HT1080 (cell line): ENCODE measurements at regions not wholly inside any gene's neighbourhood (a gene's known extent, or its start where the extent isn't known, plus 50 kb on each side); places are given as distances from the start of the nearest gene placed in this dataset.
"Not testable (repeated sequence)": the region's sequence is repeated elsewhere in the genome, so short reads cannot be mapped to it uniquely, and the experiment has no call there.

Experiments
- DNase-seq: peaks from one replicate; pipeline ENCODE4 v3.0.0-alpha.2; 2015; ENCODE audit warnings: low read depth

GRCh38 chr9:2277644-2278043 lies 262.5 kb downstream of the SMARCA2 start:
- DNase-seq = not testable (repeated sequence)

GRCh38 chr9:2279138-2279537 lies 264.0 kb downstream of the SMARCA2 start:
- not testable (repeated sequence) for DNase-seq

- DNase-seq = no peak
Observed at GRCh38 chr9:2281031-2281802, 266.1 kb downstream of the SMARCA2 start.

GRCh38 chr9:2281803-2282185 lies 266.6 kb downstream of the SMARCA2 start:
- DNase-seq = no peak

GRCh38 chr9:2284770-2285169 lies 269.6 kb downstream of the SMARCA2 start:
- no peak for DNase-seq

GRCh38 chr9:2285416-2286332 lies 270.5 kb downstream of the SMARCA2 start:
- no peak for DNase-seq

GRCh38 chr9:2286333-2286705 lies 271.2 kb downstream of the SMARCA2 start:
- DNase-seq = no peak

GRCh38 chr9:2286825-2287455 lies 271.8 kb downstream of the SMARCA2 start:
- DNase-seq = no peak

- DNase-seq = no peak
Observed at GRCh38 chr9:2288309-2288708, 273.2 kb downstream of the SMARCA2 start.

GRCh38 chr9:2289263-2289662 lies 274.1 kb downstream of the SMARCA2 start:
- no peak for DNase-seq

GRCh38 chr9:2290382-2290781 lies 275.2 kb downstream of the SMARCA2 start:
- DNase-seq = no peak

- DNase-seq = peak; percentile 18
Observed at GRCh38 chr9:2291980-2292704, 277.0 kb downstream of the SMARCA2 start.

- DNase-seq = no peak
Observed at GRCh38 chr9:2292733-2293132, 277.6 kb downstream of the SMARCA2 start.

- DNase-seq = no peak
Observed at GRCh38 chr9:2297771-2298170, 282.6 kb downstream of the SMARCA2 start.

GRCh38 chr9:2298217-2298616 lies 283.1 kb downstream of the SMARCA2 start:
- DNase-seq = no peak

GRCh38 chr9:2299156-2299842 lies 284.2 kb downstream of the SMARCA2 start:
- no peak for DNase-seq

GRCh38 chr9:2299843-2300205 lies 284.7 kb downstream of the SMARCA2 start:
- DNase-seq = no peak

- DNase-seq = no peak
Observed at GRCh38 chr9:2300325-2300724, 285.2 kb downstream of the SMARCA2 start.

- DNase-seq = no peak
Observed at GRCh38 chr9:2302606-2303005, 287.5 kb downstream of the SMARCA2 start.

- no peak for DNase-seq
Observed at GRCh38 chr9:2303056-2303455, 287.9 kb downstream of the SMARCA2 start.

- DNase-seq = peak; percentile 67
Observed at GRCh38 chr9:2307480-2307879, 292.3 kb downstream of the SMARCA2 start.
